ENCODE measurements at regions not wholly inside any gene's neighbourhood (a gene's known extent, or its start where the extent isn't known, plus 50 kb on each side); places are given as distances from the start of the nearest gene placed in this dataset.

DNA sequence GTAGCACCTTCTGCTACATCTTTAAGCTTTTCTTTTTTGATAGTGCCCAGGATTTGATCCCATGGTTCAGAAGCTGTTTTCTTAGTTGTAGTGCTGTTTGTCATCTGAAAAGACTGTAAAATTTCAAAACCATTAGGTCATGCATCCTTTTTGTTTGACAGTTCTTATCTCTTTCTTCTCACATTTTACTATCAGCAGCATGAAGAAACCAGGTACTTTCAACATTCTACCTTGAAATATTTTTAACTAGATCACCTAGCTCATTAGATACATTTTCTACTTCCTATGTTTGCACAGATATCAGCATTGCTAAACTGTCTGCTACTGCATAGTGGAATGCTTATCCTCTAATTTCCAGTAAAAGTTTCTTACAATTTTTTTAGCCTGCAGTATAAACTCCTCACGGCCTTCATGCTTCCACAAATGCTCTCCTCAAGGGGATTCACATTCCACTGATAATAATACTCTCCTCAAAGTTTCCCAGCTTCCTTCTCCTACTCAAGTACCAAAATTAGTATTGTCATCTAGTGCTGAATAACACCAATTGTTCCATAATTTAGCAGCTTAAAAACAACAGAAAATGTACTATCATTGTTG is 243.9 kb upstream of the ZRANB2 start:
- no peak for TF ChIP-seq POLR2A (IDR thresholded peaks at IDR 0.05; ENCODE audit: low read depth)
- TF ChIP-seq, protein P1, sequence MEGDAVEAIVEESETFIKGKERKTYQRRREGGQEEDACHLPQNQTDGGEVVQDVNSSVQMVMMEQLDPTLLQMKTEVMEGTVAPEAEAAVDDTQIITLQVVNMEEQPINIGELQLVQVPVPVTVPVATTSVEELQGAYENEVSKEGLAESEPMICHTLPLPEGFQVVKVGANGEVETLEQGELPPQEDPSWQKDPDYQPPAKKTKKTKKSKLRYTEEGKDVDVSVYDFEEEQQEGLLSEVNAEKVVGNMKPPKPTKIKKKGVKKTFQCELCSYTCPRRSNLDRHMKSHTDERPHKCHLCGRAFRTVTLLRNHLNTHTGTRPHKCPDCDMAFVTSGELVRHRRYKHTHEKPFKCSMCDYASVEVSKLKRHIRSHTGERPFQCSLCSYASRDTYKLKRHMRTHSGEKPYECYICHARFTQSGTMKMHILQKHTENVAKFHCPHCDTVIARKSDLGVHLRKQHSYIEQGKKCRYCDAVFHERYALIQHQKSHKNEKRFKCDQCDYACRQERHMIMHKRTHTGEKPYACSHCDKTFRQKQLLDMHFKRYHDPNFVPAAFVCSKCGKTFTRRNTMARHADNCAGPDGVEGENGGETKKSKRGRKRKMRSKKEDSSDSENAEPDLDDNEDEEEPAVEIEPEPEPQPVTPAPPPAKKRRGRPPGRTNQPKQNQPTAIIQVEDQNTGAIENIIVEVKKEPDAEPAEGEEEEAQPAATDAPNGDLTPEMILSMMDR (IDR thresholded peaks at IDR 0.05): no peak
